ENCODE measurements at regions not wholly inside any gene's neighbourhood (a gene's known extent, or its start where the extent isn't known, plus 50 kb on each side); places are given as distances from the start of the nearest gene placed in this dataset.

- TF ChIP-seq CTCF (IDR thresholded peaks at IDR 0.05; ENCODE audit: poor library complexity, severe bottlenecking): no peak
- TF ChIP-seq MXI1 (conservative IDR thresholded peaks at IDR 0.05; ENCODE audit: poor library complexity, severe bottlenecking): no peak
- no peak for TF ChIP-seq EP300 (conservative IDR thresholded peaks at IDR 0.05; ENCODE audit: poor library complexity, severe bottlenecking)
Observed at GRCh38 chr3:166100730-166101129, 263.5 kb upstream of the BCHE start.

Data from neural cell (in vitro differentiated cells).